HUES6 (cell line): ENCODE measurements at regions not wholly inside any gene's neighbourhood (a gene's known extent, or its start where the extent isn't known, plus 50 kb on each side); places are given as distances from the start of the nearest gene placed in this dataset.

Experiments used
- H3K27ac ChIP-seq: 2 replicates; pipeline ENCODE4 v1.7.0; 2013; ENCODE audit warnings: low read depth, mild to moderate bottlenecking, low read length, inconsistent platforms
- H3K27me3 ChIP-seq: 2 replicates; pipeline ENCODE4 v1.6.1; 2013; ENCODE audit warnings: low read length; ENCODE audit not compliant: control insufficient read depth, insufficient read depth
- H3K36me3 ChIP-seq: 2 replicates; pipeline ENCODE4 v1.6.1; 2013; ENCODE audit warnings: low read length; ENCODE audit not compliant: control insufficient read depth, insufficient read depth
- H3K4me1 ChIP-seq: 2 replicates; pipeline ENCODE4 v1.6.1; 2013; ENCODE audit warnings: low read length; ENCODE audit not compliant: control insufficient read depth, insufficient read depth
- H3K4me3 ChIP-seq: 2 replicates; pipeline ENCODE4 v1.5.1; 2013; ENCODE audit warnings: low read depth, low read length
- H3K9ac ChIP-seq: one replicate; pipeline ENCODE4 v1.6.1; 2013; ENCODE audit warnings: mild to moderate bottlenecking, low read length
- H3K9me3 ChIP-seq: 2 replicates; pipeline ENCODE4 v1.6.1; 2013; ENCODE audit warnings: low read depth, low read length; ENCODE audit not compliant: control insufficient read depth, insufficient read depth

GRCh38 chr4:163959932-163960331 lies 465.4 kb downstream of the TMA16 start:
- Histone ChIP-seq H3K4me3 (no peak overlapping the region), H3K36me3 (no peaks in the 10 kb centered on the region), H3K9ac (no peak overlapping the region), H3K27ac (no peak overlapping the region), H3K27me3 (no peaks in the 10 kb centered on the region), H3K9me3 (no peaks in the 10 kb centered on the region), H3K4me1 (no peaks in the 10 kb centered on the region)

DNA sequence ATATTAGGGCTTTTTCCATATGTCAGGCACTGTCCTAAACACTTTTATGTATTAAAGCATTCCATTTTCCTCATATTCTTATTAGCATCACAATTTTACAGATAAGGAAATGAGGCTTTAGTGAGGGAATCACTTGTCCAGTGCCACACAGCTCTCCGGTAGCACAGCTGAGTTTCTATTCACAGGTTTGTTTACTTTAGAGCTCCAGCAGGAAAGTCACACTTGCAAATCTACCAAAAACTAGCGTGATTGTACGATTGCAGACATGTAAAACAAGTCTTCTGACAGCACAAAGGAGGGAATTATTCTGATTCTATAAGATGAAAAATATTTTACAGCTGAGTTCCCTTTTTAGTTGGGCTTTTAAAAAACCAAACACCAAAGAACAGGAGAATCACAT lies 472.1 kb downstream of the TMA16 start:
- Histone ChIP-seq H3K36me3 (no peaks in the 10 kb centered on the region), H3K9ac (no peak overlapping the region), H3K4me1 (no peaks in the 10 kb centered on the region), H3K27me3 (no peaks in the 10 kb centered on the region), H3K9me3 (no peaks in the 10 kb centered on the region), H3K4me3 (no peak overlapping the region), H3K27ac (no peak overlapping the region)

GRCh38 chr4:163967263-163967662 lies 472.8 kb downstream of the TMA16 start:
- H3K9ac ChIP-seq = no peak overlapping the region
- no peak overlapping the region for H3K4me3 ChIP-seq
- no peaks in the 10 kb centered on the region for H3K36me3 ChIP-seq
- H3K4me1 ChIP-seq = no peaks in the 10 kb centered on the region
- no peaks in the 10 kb centered on the region for H3K27me3 ChIP-seq
- no peaks in the 10 kb centered on the region for H3K9me3 ChIP-seq
- no peak overlapping the region for H3K27ac ChIP-seq

DNA sequence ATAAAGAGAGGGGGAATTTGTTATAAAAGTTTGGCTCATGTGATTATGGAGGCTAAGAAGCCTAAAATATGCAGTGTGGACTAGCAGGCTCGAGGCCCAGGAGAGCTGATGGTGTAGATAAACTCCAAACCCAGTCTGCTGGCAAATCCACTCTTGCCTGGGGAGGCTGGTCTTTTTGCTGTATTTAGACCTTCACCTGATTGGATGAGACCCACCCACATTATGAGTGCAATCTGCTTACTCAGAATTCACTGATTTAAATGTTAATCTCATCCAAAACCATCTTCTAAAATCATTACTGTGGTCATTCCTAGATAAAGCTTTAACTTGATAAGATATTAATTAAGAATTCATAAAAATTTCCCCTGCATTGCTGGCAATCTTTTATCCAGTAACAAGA lies 473.2 kb downstream of the TMA16 start:
- Histone ChIP-seq H3K27me3 (no peaks in the 10 kb centered on the region), H3K36me3 (no peaks in the 10 kb centered on the region), H3K27ac (no peak overlapping the region), H3K9ac (no peak overlapping the region), H3K9me3 (no peaks in the 10 kb centered on the region), H3K4me1 (no peaks in the 10 kb centered on the region), H3K4me3 (no peak overlapping the region)

DNA sequence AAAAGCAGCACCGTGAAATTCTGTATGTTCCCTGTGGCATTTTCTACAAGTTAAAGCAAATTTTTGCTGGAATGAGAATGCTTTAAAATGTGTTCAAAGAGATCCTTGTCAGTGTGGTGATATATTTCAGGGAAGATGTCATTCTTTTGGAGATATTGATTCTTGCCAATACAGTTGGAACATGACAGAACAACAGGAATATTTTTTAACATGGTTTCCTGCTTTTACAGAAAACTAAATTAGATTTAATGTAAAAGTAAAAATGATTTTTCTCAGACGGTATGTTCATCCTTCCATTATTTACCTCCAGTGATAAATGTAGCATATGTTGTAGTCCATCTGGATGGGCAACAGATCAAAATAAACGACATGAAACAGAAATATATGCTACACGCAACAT lies 474.8 kb downstream of the TMA16 start:
- no peaks in the 10 kb centered on the region for H3K36me3 ChIP-seq

GRCh38 chr4:163976588-163976987 lies 482.1 kb downstream of the TMA16 start:
- Histone ChIP-seq H3K36me3 (no peaks in the 10 kb centered on the region), H3K27me3 (no peaks in the 10 kb centered on the region), H3K9ac (no peak overlapping the region), H3K27ac (no peak overlapping the region), H3K9me3 (no peaks in the 10 kb centered on the region), H3K4me3 (no peak overlapping the region), H3K4me1 (no peaks in the 10 kb centered on the region)

More for the DNA sequence above, 474.8 kb downstream of the TMA16 start:
- H3K9ac ChIP-seq = no peak overlapping the region
- H3K27me3 ChIP-seq = no peaks in the 10 kb centered on the region
- H3K9me3 ChIP-seq = no peaks in the 10 kb centered on the region
- H3K4me3 ChIP-seq = no peak overlapping the region
- H3K4me1 ChIP-seq = no peaks in the 10 kb centered on the region
- no peak overlapping the region for H3K27ac ChIP-seq

DNA sequence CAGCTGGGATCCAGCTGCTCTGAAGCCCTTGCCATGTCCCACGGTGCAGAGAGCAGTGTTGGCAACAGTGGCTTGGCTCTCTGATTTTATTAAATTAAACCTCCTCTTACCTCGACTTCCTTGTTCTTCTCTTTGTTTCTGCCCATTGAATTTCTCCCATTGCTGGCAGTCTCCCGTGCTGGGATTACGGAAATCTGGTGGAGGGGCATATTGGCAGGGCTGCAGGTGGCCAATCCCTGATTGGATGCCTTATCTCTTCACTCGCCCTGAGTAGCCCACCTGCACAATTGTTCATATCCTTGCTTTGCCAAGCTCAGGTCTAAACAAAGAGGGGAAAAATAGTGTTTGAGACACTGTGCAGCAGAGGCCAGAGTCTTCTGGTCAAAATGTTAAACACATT lies 493.9 kb downstream of the TMA16 start:
- no peaks in the 10 kb centered on the region for H3K27me3 ChIP-seq
- no peak overlapping the region for H3K4me3 ChIP-seq
- no peaks in the 10 kb centered on the region for H3K36me3 ChIP-seq
- H3K4me1 ChIP-seq = peaks cover 13% of the 10 kb centered on the region; the same call in 1 of the 2 replicates
- H3K9me3 ChIP-seq = no peaks in the 10 kb centered on the region
- no peak overlapping the region for H3K27ac ChIP-seq
- no peak overlapping the region for H3K9ac ChIP-seq

GRCh38 chr4:163988865-163989264 lies 494.4 kb downstream of the TMA16 start:
- Histone ChIP-seq H3K36me3 (no peaks in the 10 kb centered on the region), H3K27ac (no peak overlapping the region), H3K4me3 (no peak overlapping the region), H3K9me3 (no peaks in the 10 kb centered on the region), H3K4me1 (peaks cover 13% of the 10 kb centered on the region; the same call in 1 of the 2 replicates), H3K9ac (no peak overlapping the region), H3K27me3 (no peaks in the 10 kb centered on the region)

DNA sequence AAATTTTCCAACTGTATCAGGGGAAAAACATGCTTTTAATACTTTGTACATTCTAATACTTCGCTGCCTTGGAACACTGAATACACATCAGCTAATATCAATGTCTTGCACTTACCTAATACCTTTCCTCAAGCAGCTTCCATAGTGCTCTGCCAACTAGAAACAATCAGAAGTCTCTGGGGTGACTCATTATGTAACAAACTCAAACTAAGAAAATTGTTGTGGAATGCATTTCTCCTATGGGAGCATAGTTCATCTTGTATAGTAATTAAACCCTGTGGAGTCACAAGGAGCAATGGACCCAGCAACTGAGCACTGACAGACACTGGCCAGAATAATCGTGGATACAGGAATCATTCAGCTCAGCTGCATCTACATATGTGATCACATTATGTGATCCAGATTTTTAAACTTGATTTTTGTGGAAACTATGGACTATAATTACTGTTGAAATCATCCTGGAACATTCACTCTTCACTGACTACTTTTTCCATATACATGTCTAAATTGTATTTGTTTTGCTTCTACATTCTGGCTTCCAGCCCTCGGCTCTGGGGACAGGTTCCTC lies 496.9 kb downstream of the TMA16 start:
- Histone ChIP-seq H3K4me3 (no peak overlapping the region), H3K4me1 (peaks cover 13% of the 10 kb centered on the region; the same call in 1 of the 2 replicates), H3K27me3 (no peaks in the 10 kb centered on the region), H3K9me3 (no peaks in the 10 kb centered on the region), H3K36me3 (no peaks in the 10 kb centered on the region), H3K9ac (no peak overlapping the region), H3K27ac (no peak overlapping the region)

DNA sequence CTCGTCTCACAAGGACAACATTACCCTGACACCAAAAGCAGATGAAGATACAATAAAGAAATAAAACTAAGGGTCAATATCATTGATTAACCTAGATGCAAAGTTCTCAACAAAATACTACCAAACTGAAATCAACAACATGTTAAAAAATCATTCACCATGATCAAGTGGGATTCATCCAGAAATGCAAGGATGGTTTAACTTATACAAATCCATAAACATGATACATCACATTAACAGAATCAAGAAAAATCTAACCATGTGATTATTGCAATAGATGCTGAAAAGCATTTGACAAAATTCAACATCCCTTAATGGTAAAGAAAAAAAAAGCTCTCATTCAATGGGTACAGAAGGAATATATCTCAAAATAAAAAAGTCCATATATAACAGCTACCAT lies 514.9 kb downstream of the TMA16 start:
- no peaks in the 10 kb centered on the region for H3K4me1 ChIP-seq
- no peak overlapping the region for H3K9ac ChIP-seq
- H3K27ac ChIP-seq = no peak overlapping the region
- H3K36me3 ChIP-seq = no peaks in the 10 kb centered on the region
- H3K4me3 ChIP-seq = no peak overlapping the region
- H3K27me3 ChIP-seq = no peaks in the 10 kb centered on the region
- 0 out of 2 replicates have a peak, but pooled peaks cover 3% of the 10 kb centered on the region for H3K9me3 ChIP-seq

DNA sequence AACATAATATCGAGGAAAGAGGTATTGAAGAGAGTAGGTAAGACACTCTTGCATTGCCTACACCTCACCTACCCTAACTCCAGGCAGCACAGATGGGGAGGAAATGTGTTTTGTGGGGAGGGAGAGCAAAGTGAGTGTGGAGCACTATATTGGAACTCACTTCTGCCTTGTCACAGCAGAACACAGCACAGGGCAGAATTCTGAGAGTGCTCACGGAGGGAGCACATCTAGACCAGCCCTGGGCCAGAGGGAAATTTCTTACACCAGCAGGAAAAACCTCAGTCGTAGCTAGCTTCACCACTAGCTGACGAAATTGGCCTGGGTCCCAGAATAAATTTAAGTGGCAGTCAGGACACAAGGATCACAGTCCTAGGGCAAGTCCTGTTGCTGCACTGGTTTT lies 517.3 kb downstream of the TMA16 start:
- H3K9me3 ChIP-seq = 0 out of 2 replicates have a peak, but pooled peaks cover 3% of the 10 kb centered on the region

More for the DNA sequence above, 517.3 kb downstream of the TMA16 start:
- Histone ChIP-seq H3K4me3 (no peak overlapping the region), H3K36me3 (no peaks in the 10 kb centered on the region), H3K4me1 (no peaks in the 10 kb centered on the region), H3K27ac (no peak overlapping the region), H3K9ac (no peak overlapping the region), H3K27me3 (no peaks in the 10 kb centered on the region)
